ENCODE measurements at regions not wholly inside any gene's neighbourhood (a gene's known extent, or its start where the extent isn't known, plus 50 kb on each side); places are given as distances from the start of the nearest gene placed in this dataset.

DNA sequence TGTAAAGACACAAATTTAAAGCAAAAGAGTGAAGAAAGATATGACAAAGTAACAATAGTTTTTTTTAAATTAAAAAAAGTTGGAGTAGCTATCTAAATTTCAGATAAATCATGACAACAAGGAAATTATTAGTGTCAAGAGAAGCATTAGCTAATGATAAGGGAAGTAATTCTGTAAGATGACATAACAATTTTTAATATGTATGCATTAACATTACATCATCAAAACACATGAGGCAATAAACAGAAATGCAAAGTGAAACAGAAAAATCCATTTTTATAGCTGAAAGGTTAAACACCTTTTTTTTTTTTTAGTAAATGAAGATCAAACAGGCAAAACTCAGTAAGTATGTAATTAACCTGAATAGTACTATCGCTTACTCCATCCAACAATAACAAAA is 804.9 kb upstream of the PRR20A start:
- no peak for TF ChIP-seq CTCF (IDR thresholded peaks at IDR 0.05; ENCODE audit: low read depth, low read length, poor library complexity, severe bottlenecking)
- no peak for TF ChIP-seq EZH2phosphoT487 (IDR thresholded peaks at IDR 0.05; ENCODE audit: borderline replicate concordance, low read length)
